Esophagus squamous epithelium (tissue), 5 donors: ENCODE measurements at regions not wholly inside any gene's neighbourhood (a gene's known extent, or its start where the extent isn't known, plus 50 kb on each side); places are given as distances from the start of the nearest gene placed in this dataset.

Source experiments
- DNase-seq: peaks from one replicate; lab custom pipeline; 2025; lab: John Stamatoyannopoulos, UW
- H3K27ac ChIP-seq, 4 donors: fragments of 200-600 bp; sonication (generic); one replicate each; pipeline ENCODE4 v1.5.1; 2016 to 2019; ENCODE audit warnings: mild to moderate bottlenecking in 1 of 4
- H3K27me3 ChIP-seq, 4 donors: fragments of 200-600 bp; sonication (generic); 1 replicate in 3 of 4; 2 replicates in 1 of 4; pipeline versions ENCODE4 v1.5.1 to v1.6.0; 2017 to 2021; ENCODE audit warnings: antibody characterized with exemption in 1 of 4
- H3K36me3 ChIP-seq, 3 donors: fragments of 200-600 bp; sonication (generic); one replicate each; pipeline ENCODE4 v1.5.1; 2016 to 2019
- H3K4me1 ChIP-seq, 3 donors: fragments of 200-600 bp; sonication (generic); one replicate each; pipeline ENCODE4 v1.5.1; 2017 to 2019
- H3K4me3 ChIP-seq, 4 donors: fragments of 200-600 bp; sonication (generic); 1 replicate in 3 of 4; 2 replicates in 1 of 4; pipeline ENCODE4 v1.5.1; 2016 to 2019; ENCODE audit warnings: mild to moderate bottlenecking in 2 of 4, moderate library complexity in 1 of 4
- H3K9me3 ChIP-seq, 3 donors: fragments of 200-600 bp; sonication (generic); one replicate each; pipeline ENCODE4 v1.5.1; 2016 to 2019
- CTCF ChIP-seq, 6 experiments: fragments of 450-650 bp in 4 of 6; fragments of 200-600 bp in 2 of 6; sonication (generic) in 2 of 6; IDR thresholded peaks; one replicate each; pipeline ENCODE4 v1.5.1; 2016 to 2019; ENCODE audit warnings: antibody characterized with exemption in 6 of 6, mild to moderate bottlenecking in 4 of 6, moderate library complexity in 4 of 6
- POLR2A ChIP-seq, 4 donors: fragments of 450-650 bp; IDR thresholded peaks; one replicate each; pipeline ENCODE4 v1.6.1; 2017; ENCODE audit warnings: antibody characterized with exemption in 4 of 4, mild to moderate bottlenecking in 4 of 4, moderate library complexity in 3 of 4
- WGBS, 2 donors: methylation state at CpG; one replicate each; pipeline ENCODE4 v1.1.5; 2018; 5-methylcytosine and 5-hydroxymethylcytosine counted together
- intact Hi-C: fragments of 100-400 bp; cut with DNase I; formaldehyde crosslinking; loops from one replicate; pipeline ENCODE4 v1.15.0; 2022
- donor health status: DM: yes; HTN: yes; CAD: no.

GRCh38 chr5:56513141-56513540 lies 280.0 kb upstream of the ANKRD55 start:
- no peak for TF ChIP-seq POLR2A (IDR thresholded peaks at IDR 0.05)
- TF ChIP-seq CTCF (IDR thresholded peaks at IDR 0.05) = no peak
- H3K27ac ChIP-seq = no peak overlapping the region
- DNase-seq = no peak
- H3K4me3 ChIP-seq = no peak overlapping the region
- H3K36me3 ChIP-seq = no peaks in the 10 kb centered on the region
- peaks cover 15 to 65% (median 29%) of the 10 kb centered on the region in 3 donors for H3K4me1 ChIP-seq
- no peaks in the 10 kb centered on the region for H3K9me3 ChIP-seq
- WGBS, 2 donors = 0% methylated on average over 1 of the region's 1 CpG
- H3K27me3 ChIP-seq = no peaks in the 10 kb centered on the region
- intact Hi-C loops = no loop called here

GRCh38 chr5:56512313-56512996 lies 279.3 kb upstream of the ANKRD55 start:
- Histone ChIP-seq H3K9me3 (no peaks in the 10 kb centered on the region), H3K27ac (no peak overlapping the region), H3K4me3 (no peak overlapping the region), H3K4me1 (peaks cover 14 to 60% (median 28%) of the 10 kb centered on the region in 3 donors), H3K27me3 (no peaks in the 10 kb centered on the region), H3K36me3 (no peaks in the 10 kb centered on the region)
- intact Hi-C loops = no loop called here
- TF ChIP-seq CTCF (IDR thresholded peaks at IDR 0.05) (no peak), POLR2A (IDR thresholded peaks at IDR 0.05) (no peak)
- WGBS, 2 donors = 48 to 79% methylated on average over 4 to 5 of the region's 6 CpGs
- DNase-seq = no peak

- intact Hi-C loops = no loop called here
- no peak for TF ChIP-seq POLR2A (IDR thresholded peaks at IDR 0.05)
- no peak for TF ChIP-seq CTCF (IDR thresholded peaks at IDR 0.05)
- Histone ChIP-seq H3K4me1 (peaks cover 4 to 49% (median 17%) of the 10 kb centered on the region in 3 donors), H3K27ac (no peak overlapping the region), H3K36me3 (no peaks in the 10 kb centered on the region), H3K4me3 (no peak overlapping the region), H3K27me3 (no peaks in the 10 kb centered on the region), H3K9me3 (no peaks in the 10 kb centered on the region)
- DNase-seq = no peak
- 100% methylated on average over 1 to 2 of the region's 2 CpGs for WGBS, 2 donors
Measured at GRCh38 chr5:56511326-56511841, 278.3 kb upstream of the ANKRD55 start.

- TF ChIP-seq POLR2A (IDR thresholded peaks at IDR 0.05) (no peak), CTCF (IDR thresholded peaks at IDR 0.05) (no peak)
- Histone ChIP-seq H3K36me3 (no peaks in the 10 kb centered on the region), H3K4me1 (peaks cover 0 to 20% (median 6%) of the 10 kb centered on the region in 3 donors), H3K27ac (no peak overlapping the region), H3K4me3 (no peak overlapping the region), H3K27me3 (no peaks in the 10 kb centered on the region), H3K9me3 (no peaks in the 10 kb centered on the region)
- 92 to 99% methylated on average over 2 of the region's 2 CpGs for WGBS, 2 donors
- DNase-seq = no peak
- intact Hi-C loops = no loop called here
Measured at GRCh38 chr5:56508249-56508648, 275.1 kb upstream of the ANKRD55 start.

GRCh38 chr5:56507351-56507930 lies 274.3 kb upstream of the ANKRD55 start:
- intact Hi-C loops = no loop called here
- Histone ChIP-seq H3K27me3 (no peaks in the 10 kb centered on the region), H3K4me3 (no peak overlapping the region), H3K27ac (no peak overlapping the region), H3K9me3 (no peaks in the 10 kb centered on the region), H3K4me1 (peaks cover 0 to 14% (median 1%) of the 10 kb centered on the region in 3 donors), H3K36me3 (no peaks in the 10 kb centered on the region)
- TF ChIP-seq CTCF (IDR thresholded peaks at IDR 0.05) (no peak), POLR2A (IDR thresholded peaks at IDR 0.05) (no peak)
- 95 to 100% methylated on average over 2 of the region's 2 CpGs for WGBS, 2 donors
- no peak for DNase-seq
